ENCODE measurements at regions not wholly inside any gene's neighbourhood (a gene's known extent, or its start where the extent isn't known, plus 50 kb on each side); places are given as distances from the start of the nearest gene placed in this dataset.
"Not testable (repeated sequence)": the region's sequence is repeated elsewhere in the genome, so short reads cannot be mapped to it uniquely, and the experiment has no call there.

- no peak for DNase-seq
Measured at GRCh38 chr2:118372886-118373830, 284.9 kb downstream of the INSIG2 start.

GRCh38 chr2:118371515-118371914, 283.2 kb downstream of the INSIG2 start:
- DNase-seq = no peak

GRCh38 chr2:118369521-118369920, 281.2 kb downstream of the INSIG2 start:
- not testable (repeated sequence) for DNase-seq

- no peak for DNase-seq
Measured at GRCh38 chr2:118363604-118364003, 275.3 kb downstream of the INSIG2 start.

- no peak for DNase-seq
Measured at GRCh38 chr2:118356051-118356450, 267.8 kb downstream of the INSIG2 start.

- no peak for DNase-seq
Measured at GRCh38 chr2:118351796-118352195, 263.5 kb downstream of the INSIG2 start.

- DNase-seq = no peak
Measured at GRCh38 chr2:118350621-118351020, 262.4 kb downstream of the INSIG2 start.

- DNase-seq = no peak
Measured at GRCh38 chr2:118349365-118349764, 261.1 kb downstream of the INSIG2 start.

- DNase-seq = no peak
Measured at GRCh38 chr2:118348380-118349034, 260.2 kb downstream of the INSIG2 start.

- DNase-seq = no peak
Measured at GRCh38 chr2:118345465-118345864, 257.2 kb downstream of the INSIG2 start.

GRCh38 chr2:118340103-118340502, 251.8 kb downstream of the INSIG2 start:
- no peak for DNase-seq

GRCh38 chr2:118339386-118339785, 251.1 kb downstream of the INSIG2 start:
- no peak for DNase-seq

GRCh38 chr2:118333664-118334063, 245.4 kb downstream of the INSIG2 start:
- peak; percentile 91 for DNase-seq

GRCh38 chr2:118325321-118325955, 237.2 kb downstream of the INSIG2 start:
- no peak for DNase-seq

- DNase-seq = no peak
Measured at GRCh38 chr2:118322406-118322805, 234.1 kb downstream of the INSIG2 start.

GRCh38 chr2:118321432-118322105, 233.3 kb downstream of the INSIG2 start:
- no peak for DNase-seq

GRCh38 chr2:118320658-118321057, 232.4 kb downstream of the INSIG2 start:
- no peak for DNase-seq

- no peak for DNase-seq
Measured at GRCh38 chr2:118320196-118320595, 231.9 kb downstream of the INSIG2 start.

GRCh38 chr2:118319271-118319684, 231.0 kb downstream of the INSIG2 start:
- no peak for DNase-seq

GRCh38 chr2:118315606-118316005, 227.3 kb downstream of the INSIG2 start:
- DNase-seq = no peak

GRCh38 chr2:118312969-118313756, 224.9 kb downstream of the INSIG2 start:
- DNase-seq = peak; percentile 92
